ENCODE measurements at regions not wholly inside any gene's neighbourhood (a gene's known extent, or its start where the extent isn't known, plus 50 kb on each side); places are given as distances from the start of the nearest gene placed in this dataset.

- ATAC-seq = no peak
- TF ChIP-seq BACH2 (CRISPR knock-in tag; IDR thresholded peaks at IDR 0.05; ENCODE audit: borderline replicate concordance) (no peak), ARNTL (CRISPR knock-in tag; IDR thresholded peaks at IDR 0.05; ENCODE audit: borderline replicate concordance, low read depth) (no peak), PPARA (CRISPR knock-in tag; IDR thresholded peaks at IDR 0.05; ENCODE audit: borderline replicate concordance) (no peak), RARB (CRISPR knock-in tag; IDR thresholded peaks at IDR 0.05) (no peak), ZNF8 (CRISPR knock-in tag; IDR thresholded peaks at IDR 0.05) (no peak), ZNF70 (CRISPR knock-in tag; IDR thresholded peaks at IDR 0.05) (no peak), CSDC2 (CRISPR knock-in tag; IDR thresholded peaks at IDR 0.05) (no peak)
Observed at GRCh38 chr5:24428345-24428744, 216.4 kb downstream of the CDH10 start.

GRCh38 chr5:24433555-24433954 lies 211.2 kb downstream of the CDH10 start:
- TF ChIP-seq PPARA (CRISPR knock-in tag; IDR thresholded peaks at IDR 0.05; ENCODE audit: borderline replicate concordance) = no peak
- no peak for TF ChIP-seq CREB5 (CRISPR knock-in tag; IDR thresholded peaks at IDR 0.05; ENCODE audit: low read depth)
- TF ChIP-seq RARB (CRISPR knock-in tag; IDR thresholded peaks at IDR 0.05) = no peak
- TF ChIP-seq TOX (CRISPR knock-in tag; IDR thresholded peaks at IDR 0.05; ENCODE audit: borderline replicate concordance) = no peak
- no peak for TF ChIP-seq TCF4 (CRISPR knock-in tag; IDR thresholded peaks at IDR 0.05; ENCODE audit: borderline replicate concordance)
- TF ChIP-seq POU6F1 (CRISPR knock-in tag; IDR thresholded peaks at IDR 0.05; ENCODE audit: borderline replicate concordance, low read depth) = no peak
- no peak for TF ChIP-seq ZNF70 (CRISPR knock-in tag; IDR thresholded peaks at IDR 0.05)
- TF ChIP-seq, protein P1, sequence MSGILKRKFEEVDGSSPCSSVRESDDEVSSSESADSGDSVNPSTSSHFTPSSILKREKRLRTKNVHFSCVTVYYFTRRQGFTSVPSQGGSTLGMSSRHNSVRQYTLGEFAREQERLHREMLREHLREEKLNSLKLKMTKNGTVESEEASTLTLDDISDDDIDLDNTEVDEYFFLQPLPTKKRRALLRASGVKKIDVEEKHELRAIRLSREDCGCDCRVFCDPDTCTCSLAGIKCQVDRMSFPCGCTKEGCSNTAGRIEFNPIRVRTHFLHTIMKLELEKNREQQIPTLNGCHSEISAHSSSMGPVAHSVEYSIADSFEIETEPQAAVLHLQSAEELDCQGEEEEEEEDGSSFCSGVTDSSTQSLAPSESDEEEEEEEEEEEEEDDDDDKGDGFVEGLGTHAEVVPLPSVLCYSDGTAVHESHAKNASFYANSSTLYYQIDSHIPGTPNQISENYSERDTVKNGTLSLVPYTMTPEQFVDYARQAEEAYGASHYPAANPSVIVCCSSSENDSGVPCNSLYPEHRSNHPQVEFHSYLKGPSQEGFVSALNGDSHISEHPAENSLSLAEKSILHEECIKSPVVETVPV (CRISPR knock-in tag; IDR thresholded peaks at IDR 0.05) = no peak
- no peak for ATAC-seq

Measured in SK-N-SH treated with all-trans-retinoic acid at 6 μM for 48 hours (cell line).